ENCODE measurements at regions not wholly inside any gene's neighbourhood (a gene's known extent, or its start where the extent isn't known, plus 50 kb on each side); places are given as distances from the start of the nearest gene placed in this dataset.

- no peaks in the 10 kb centered on the region for H3K36me3 ChIP-seq
- no peak overlapping the region for H3K27ac ChIP-seq
- TF ChIP-seq CTCF (IDR thresholded peaks at IDR 0.05): no peak
- H3K27me3 ChIP-seq: no peaks in the 10 kb centered on the region
- H3K4me1 ChIP-seq (ENCODE audit: control insufficient read depth in 1 of 2, insufficient read depth in 1 of 2, low read depth in 1 of 2, low read length in 1 of 2): no peaks in the 10 kb centered on the region
- no peak overlapping the region for H3K4me3 ChIP-seq (ENCODE audit: low read depth in 1 of 2, low read length in 1 of 2)
- no peaks in the 10 kb centered on the region for H3K9me3 ChIP-seq
These were observed 500.3 kb downstream of the TRIML1 start for GRCh38 chr4:188639479-188640100.

GRCh38 chr4:188647820-188648370 lies 508.7 kb downstream of the TRIML1 start:
- Histone ChIP-seq H3K27me3 (no peaks in the 10 kb centered on the region), H3K4me3 (ENCODE audit: low read depth in 1 of 2, low read length in 1 of 2) (no peak overlapping the region), H3K4me1 (ENCODE audit: control insufficient read depth in 1 of 2, insufficient read depth in 1 of 2, low read depth in 1 of 2, low read length in 1 of 2) (no peaks in the 10 kb centered on the region), H3K9me3 (no peaks in the 10 kb centered on the region), H3K36me3 (no peaks in the 10 kb centered on the region), H3K27ac (no peak overlapping the region)
- TF ChIP-seq CTCF (IDR thresholded peaks at IDR 0.05): no peak

- Histone ChIP-seq H3K36me3 (no peaks in the 10 kb centered on the region), H3K27ac (no peak overlapping the region), H3K9me3 (no peaks in the 10 kb centered on the region), H3K4me1 (ENCODE audit: control insufficient read depth in 1 of 2, insufficient read depth in 1 of 2, low read depth in 1 of 2, low read length in 1 of 2) (no peaks in the 10 kb centered on the region), H3K4me3 (ENCODE audit: low read depth in 1 of 2, low read length in 1 of 2) (no peak overlapping the region), H3K27me3 (no peaks in the 10 kb centered on the region)
- TF ChIP-seq CTCF (IDR thresholded peaks at IDR 0.05): no peak
These were observed 510.4 kb downstream of the TRIML1 start for GRCh38 chr4:188649635-188650034.

DNA sequence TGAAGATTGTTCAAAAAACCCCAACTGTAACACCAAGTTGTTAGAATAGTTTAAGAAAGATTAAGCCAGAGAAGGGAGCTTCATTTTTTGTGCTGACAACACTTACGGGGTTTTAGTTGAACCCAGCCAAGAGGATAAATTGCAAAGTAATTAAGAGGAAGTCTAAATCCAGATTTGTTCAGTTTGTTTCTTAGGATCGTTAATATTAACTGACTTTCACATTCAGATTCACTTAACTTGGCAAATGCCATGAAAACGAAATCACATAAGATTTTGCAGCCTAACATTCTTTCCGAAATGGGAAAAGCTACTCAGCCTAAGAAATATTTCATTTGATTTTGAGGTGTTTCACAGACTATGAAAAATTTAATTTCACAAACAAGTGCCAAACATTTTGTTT lies 511.3 kb downstream of the TRIML1 start:
- Histone ChIP-seq H3K27me3 (no peaks in the 10 kb centered on the region), H3K4me1 (ENCODE audit: control insufficient read depth in 1 of 2, insufficient read depth in 1 of 2, low read depth in 1 of 2, low read length in 1 of 2) (no peaks in the 10 kb centered on the region), H3K9me3 (no peaks in the 10 kb centered on the region), H3K4me3 (ENCODE audit: low read depth in 1 of 2, low read length in 1 of 2) (no peak overlapping the region), H3K36me3 (no peaks in the 10 kb centered on the region), H3K27ac (no peak overlapping the region)
- TF ChIP-seq CTCF (IDR thresholded peaks at IDR 0.05): no peak

GRCh38 chr4:188657365-188657764 lies 518.1 kb downstream of the TRIML1 start:
- TF ChIP-seq CTCF (IDR thresholded peaks at IDR 0.05): no peak
- H3K36me3 ChIP-seq: no peaks in the 10 kb centered on the region
- no peaks in the 10 kb centered on the region for H3K9me3 ChIP-seq
- H3K4me3 ChIP-seq (ENCODE audit: low read depth in 1 of 2, low read length in 1 of 2): no peak overlapping the region
- H3K27me3 ChIP-seq: no peaks in the 10 kb centered on the region
- no peak overlapping the region for H3K27ac ChIP-seq
- no peaks in the 10 kb centered on the region for H3K4me1 ChIP-seq (ENCODE audit: control insufficient read depth in 1 of 2, insufficient read depth in 1 of 2, low read depth in 1 of 2, low read length in 1 of 2)

Data from neutrophil (primary cell).